SK-N-MC (cell line): ENCODE measurements at regions not wholly inside any gene's neighbourhood (a gene's known extent, or its start where the extent isn't known, plus 50 kb on each side); places are given as distances from the start of the nearest gene placed in this dataset.

Experiments
- EZH2 ChIP-seq: fragments of 200-600 bp; sonication (generic); IDR thresholded peaks from one replicate; pipeline ENCODE4 v1.6.1; 2017; ENCODE audit warnings: antibody characterized with exemption
- FOXP2 ChIP-seq: optimal IDR thresholded peaks from 2 replicates; pipeline ENCODE3; 2011; ENCODE audit warnings: mild to moderate bottlenecking, moderate library complexity; ENCODE audit not compliant: insufficient read depth; ENCODE audit errors: extremely low read length, control extremely low read depth
- POLR2AphosphoS5 ChIP-seq: IDR thresholded peaks from 2 replicates; pipeline ENCODE4 v1.6.1; 2012; ENCODE audit warnings: mild to moderate bottlenecking, low read depth, low read length, borderline replicate concordance

DNA sequence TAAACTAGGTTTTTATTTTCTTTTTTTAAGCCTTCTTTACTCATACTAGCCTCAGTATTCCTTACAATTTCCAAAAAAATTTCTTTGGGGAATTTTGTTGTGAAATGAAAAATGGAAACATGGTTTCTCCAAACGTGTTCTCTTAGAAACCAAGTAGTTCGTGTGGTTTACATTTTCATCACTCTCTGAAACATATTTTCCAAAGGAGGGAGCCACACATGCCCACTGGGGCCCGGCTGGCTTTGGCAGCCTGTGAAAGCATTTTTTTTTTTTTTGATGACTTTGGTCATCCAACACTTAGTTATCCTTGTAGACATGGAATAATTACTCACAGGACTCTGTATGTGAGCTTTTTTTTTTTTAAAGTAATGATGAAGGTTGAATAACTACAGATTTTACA, 169.6 kb downstream of the C7orf25 start:
- no peak for TF ChIP-seq POLR2AphosphoS5
- no peak for TF ChIP-seq FOXP2
- no peak for TF ChIP-seq EZH2
